AG10803 (cell line): ENCODE measurements at regions not wholly inside any gene's neighbourhood (a gene's known extent, or its start where the extent isn't known, plus 50 kb on each side); places are given as distances from the start of the nearest gene placed in this dataset.

ENCODE experiments used
- DNase-seq: peaks from one replicate; pipeline ENCODE4 v3.0.0; 2010; ENCODE audit warnings: low read depth
- H3K4me3 ChIP-seq: 2 replicates; pipeline ENCODE4 v1.5.1; 2011; ENCODE audit warnings: mild to moderate bottlenecking, low read length, control low read depth
- TF ChIP-seq, protein P1 (sequence below): conservative IDR thresholded peaks from 2 replicates; pipeline ENCODE4 v1.5.1; 2011; ENCODE audit warnings: mild to moderate bottlenecking, low read length, control low read depth, inconsistent platforms

DNA sequence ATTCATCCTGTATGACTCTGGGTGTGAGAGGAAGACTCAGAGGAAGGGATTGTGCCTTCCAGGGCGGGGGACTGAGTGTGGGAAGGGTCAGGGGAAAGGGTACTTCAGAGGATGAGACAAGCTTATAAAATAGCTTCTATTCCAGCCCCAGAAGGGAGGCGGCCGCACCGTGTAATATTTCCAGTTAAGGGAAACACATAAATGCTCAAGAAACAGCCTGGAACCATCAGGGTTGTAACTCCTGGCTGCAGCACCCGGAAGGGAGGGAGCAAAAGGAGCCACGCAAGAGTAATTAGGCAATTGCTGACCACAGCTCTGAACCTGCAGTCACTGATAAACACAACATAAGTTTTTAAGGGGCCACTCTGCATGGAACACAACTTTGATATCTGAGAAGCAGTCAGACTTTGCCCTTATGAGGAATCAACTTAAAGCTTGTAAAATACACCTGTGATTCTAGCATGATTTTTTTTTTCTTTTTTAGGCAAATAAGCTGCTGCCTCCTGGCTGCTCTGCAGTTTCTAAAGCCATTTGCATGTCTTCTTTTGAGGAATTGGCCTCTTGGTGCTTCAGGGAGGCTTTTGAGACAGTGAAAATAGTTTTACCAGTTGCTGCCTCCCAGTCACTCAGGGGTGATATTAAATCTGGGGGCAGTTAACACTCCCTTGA, 382.7 kb downstream of the ENC1 start:
- H3K4me3 ChIP-seq, result no peak overlapping the region
- peak; percentile 54 for DNase-seq
- TF ChIP-seq, protein P1, sequence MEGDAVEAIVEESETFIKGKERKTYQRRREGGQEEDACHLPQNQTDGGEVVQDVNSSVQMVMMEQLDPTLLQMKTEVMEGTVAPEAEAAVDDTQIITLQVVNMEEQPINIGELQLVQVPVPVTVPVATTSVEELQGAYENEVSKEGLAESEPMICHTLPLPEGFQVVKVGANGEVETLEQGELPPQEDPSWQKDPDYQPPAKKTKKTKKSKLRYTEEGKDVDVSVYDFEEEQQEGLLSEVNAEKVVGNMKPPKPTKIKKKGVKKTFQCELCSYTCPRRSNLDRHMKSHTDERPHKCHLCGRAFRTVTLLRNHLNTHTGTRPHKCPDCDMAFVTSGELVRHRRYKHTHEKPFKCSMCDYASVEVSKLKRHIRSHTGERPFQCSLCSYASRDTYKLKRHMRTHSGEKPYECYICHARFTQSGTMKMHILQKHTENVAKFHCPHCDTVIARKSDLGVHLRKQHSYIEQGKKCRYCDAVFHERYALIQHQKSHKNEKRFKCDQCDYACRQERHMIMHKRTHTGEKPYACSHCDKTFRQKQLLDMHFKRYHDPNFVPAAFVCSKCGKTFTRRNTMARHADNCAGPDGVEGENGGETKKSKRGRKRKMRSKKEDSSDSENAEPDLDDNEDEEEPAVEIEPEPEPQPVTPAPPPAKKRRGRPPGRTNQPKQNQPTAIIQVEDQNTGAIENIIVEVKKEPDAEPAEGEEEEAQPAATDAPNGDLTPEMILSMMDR, result no peak

DNA sequence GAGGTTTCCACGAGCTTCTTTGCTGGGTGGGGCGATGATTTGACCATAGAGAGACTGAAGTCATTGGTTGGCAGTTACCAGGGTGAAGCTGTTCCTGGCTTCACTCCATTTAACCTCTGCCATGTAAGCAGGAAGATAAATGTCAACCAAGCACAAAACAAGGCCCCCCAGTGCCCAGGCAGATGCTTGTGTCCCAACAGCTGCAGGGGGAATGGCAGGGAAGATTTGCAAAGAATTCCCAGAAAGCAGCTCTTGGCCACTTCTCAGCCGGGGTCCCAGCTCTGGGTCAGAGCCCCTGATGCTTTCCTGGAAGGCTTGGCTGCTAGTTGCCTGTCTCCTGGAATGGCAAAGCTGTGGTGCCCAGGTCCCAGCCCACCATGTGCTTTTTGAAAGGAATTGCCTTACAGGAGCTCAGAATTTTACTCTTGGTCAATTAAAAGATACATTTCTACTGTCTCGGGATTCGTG, 383.4 kb downstream of the ENC1 start:
- TF ChIP-seq, protein P1, result no peak
- DNase-seq, result no peak
- H3K4me3 ChIP-seq, result no peak overlapping the region

DNA sequence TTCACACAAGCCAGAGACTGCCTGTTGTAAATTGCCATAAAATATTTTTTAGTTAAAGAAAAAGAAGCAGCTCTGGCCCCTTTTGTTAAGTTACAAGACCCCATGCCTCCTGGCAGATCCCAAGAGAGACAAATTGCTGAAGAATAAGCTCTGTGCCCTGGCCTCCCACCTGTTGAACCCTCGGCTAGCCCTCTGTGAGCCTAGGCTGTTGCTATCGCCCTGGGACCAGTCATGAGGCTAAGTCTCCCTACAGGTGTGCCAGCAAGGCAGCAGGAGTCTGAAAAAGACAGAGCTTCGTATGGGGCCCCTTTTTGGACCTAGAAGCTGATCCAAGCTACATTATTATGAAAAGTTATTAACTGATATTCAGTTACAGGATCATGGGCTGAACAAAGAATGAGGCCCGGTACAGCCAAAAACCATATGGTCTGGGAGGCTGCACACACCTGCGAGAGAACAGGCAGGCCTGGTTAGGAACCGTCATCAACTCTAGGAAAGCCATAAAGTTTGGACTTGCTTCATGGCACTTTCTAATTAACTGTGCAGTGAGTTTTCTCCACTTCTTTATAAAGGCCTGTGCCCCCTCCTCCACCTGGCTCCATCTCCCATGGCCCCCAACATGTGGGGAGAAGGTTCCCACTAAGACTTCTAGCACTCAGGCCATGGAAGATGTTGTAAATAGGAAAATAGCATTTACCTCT, 384.7 kb downstream of the ENC1 start:
- H3K4me3 ChIP-seq, result no peak overlapping the region
- TF ChIP-seq, protein P1, result no peak
- no peak for DNase-seq

DNA sequence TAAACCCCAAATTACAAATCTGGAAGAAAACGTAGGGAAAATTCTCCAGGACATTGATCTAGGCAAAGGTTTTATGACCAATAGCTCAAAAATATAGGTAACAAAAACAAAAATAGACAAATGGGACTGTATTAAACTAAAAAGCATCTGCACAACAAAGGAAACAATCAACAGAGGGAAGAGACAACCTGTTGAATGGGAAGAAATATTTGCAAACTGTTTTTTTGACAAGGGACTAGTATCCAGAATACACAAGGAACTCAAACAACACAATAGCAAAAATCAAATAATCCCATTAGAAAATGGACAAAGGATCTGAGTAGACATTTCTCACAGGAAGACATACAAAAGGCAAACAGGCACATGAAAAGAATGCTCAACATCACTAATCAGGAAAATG, 386.3 kb downstream of the ENC1 start:
- TF ChIP-seq, protein P1, result no peak
- H3K4me3 ChIP-seq, result no peak overlapping the region
- no peak for DNase-seq

DNA sequence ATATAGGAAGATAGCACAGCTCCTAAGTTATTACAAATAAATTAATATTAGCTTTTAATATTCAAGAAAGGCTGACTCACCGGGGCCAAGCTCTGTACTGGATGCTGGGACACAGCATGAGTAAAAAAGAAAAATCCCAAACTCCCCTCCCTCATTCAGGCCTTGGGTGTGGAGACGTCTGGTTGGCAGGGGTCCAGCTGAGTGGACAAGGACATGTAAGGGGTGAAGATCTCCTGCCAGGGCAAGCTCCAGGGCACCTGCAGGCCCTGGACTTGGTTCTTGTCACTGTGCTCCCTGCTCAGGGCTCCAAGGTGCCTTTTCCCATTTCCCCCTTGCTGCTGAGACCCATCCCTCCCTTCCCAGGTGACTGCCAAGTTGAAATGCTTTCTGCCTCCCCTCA, 388.5 kb downstream of the ENC1 start:
- H3K4me3 ChIP-seq, result no peak overlapping the region
- DNase-seq, result no peak
- TF ChIP-seq, protein P1, result no peak

DNA sequence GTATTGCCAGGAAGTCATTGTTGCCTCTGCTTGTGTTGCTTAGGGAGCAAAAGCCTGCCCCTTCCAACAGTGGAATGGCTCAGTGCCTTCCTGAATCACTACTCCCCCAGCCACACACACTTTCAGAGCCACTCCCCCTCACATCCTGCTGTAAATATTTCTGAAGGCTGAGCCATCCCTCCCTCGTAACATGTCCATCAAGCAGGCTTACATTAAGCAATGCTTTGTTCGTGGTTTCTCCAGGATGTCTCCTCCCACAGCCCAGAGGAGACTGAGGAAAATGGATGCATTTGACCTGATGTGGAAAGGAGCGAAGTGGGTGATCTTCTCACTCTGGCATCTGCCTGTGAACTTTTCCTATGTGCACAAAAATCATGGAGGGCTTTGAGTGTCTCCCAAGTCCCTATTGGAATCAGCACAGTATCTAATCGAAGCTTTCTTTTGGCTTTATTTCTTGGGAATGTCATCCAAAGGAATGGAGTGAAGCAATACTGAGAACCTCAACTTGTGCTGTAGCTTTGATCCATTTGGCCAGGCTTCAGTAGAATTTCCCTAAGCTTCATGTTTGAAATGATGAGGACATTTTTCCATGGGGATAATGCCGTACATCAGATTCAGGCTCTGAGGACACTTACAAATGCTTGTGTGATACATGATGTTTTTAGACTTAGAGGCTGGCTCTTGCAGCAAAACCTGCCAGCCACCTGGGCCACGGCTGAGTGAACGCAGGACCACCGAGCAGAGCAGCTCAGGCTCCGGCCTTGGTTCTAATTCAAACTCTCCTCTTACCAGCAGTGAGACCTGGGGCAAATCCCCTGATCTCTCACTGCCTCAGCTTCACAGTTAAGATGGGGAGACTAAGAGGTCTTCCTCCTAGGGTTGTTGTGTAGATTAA, 389.1 kb downstream of the ENC1 start:
- no peak overlapping the region for H3K4me3 ChIP-seq
- DNase-seq, result peak; percentile 97
- TF ChIP-seq, protein P1, result no peak
